GM13977 (cell line): ENCODE measurements at regions not wholly inside any gene's neighbourhood (a gene's known extent, or its start where the extent isn't known, plus 50 kb on each side); places are given as distances from the start of the nearest gene placed in this dataset.

Experiments used
- DNase-seq: peaks from one replicate; pipeline ENCODE4 v3.0.0; 2012; ENCODE audit warnings: low spot score
- CTCF ChIP-seq: IDR thresholded peaks from 2 replicates; pipeline ENCODE4 v1.5.1; 2012; ENCODE audit warnings: mild to moderate bottlenecking, control low read depth; ENCODE audit not compliant: insufficient read depth; ENCODE audit errors: extremely low read depth, missing control alignments
- in situ Hi-C: fragments of 300-500 bp; cut with MboI; formaldehyde crosslinking; loops from one replicate; pipeline ENCODE4 v1.12.0; 2022; ENCODE audit warnings: low sequenced_read_pairs, low pct_unique_long_range_greater_than_20kb, mixed read lengths, inconsistent platforms; ENCODE audit not compliant: unreplicated experiment

- DNase-seq: no peak
- in situ Hi-C loops: no loop called here
- TF ChIP-seq CTCF: no peak
These were observed 129.3 kb upstream of the SSTR1 start for GRCh38 chr14:38078393-38078792.

GRCh38 chr14:38079268-38079667, 128.4 kb upstream of the SSTR1 start:
- in situ Hi-C loops: no loop called here
- TF ChIP-seq CTCF: no peak
- no peak for DNase-seq

GRCh38 chr14:38079886-38080285, 127.8 kb upstream of the SSTR1 start:
- no peak for DNase-seq
- in situ Hi-C loops: no loop called here
- TF ChIP-seq CTCF: no peak

GRCh38 chr14:38080696-38081095, 127.0 kb upstream of the SSTR1 start:
- in situ Hi-C loops: no loop called here
- DNase-seq: no peak
- TF ChIP-seq CTCF: no peak

GRCh38 chr14:38083039-38083438, 124.7 kb upstream of the SSTR1 start:
- TF ChIP-seq CTCF: no peak
- DNase-seq: no peak
- in situ Hi-C loops: no loop called here

GRCh38 chr14:38089123-38089522, 118.6 kb upstream of the SSTR1 start:
- in situ Hi-C loops: no loop called here
- no peak for DNase-seq
- TF ChIP-seq CTCF: no peak

GRCh38 chr14:38090506-38090905, 117.2 kb upstream of the SSTR1 start:
- in situ Hi-C loops: no loop called here
- no peak for TF ChIP-seq CTCF
- no peak for DNase-seq
